ENCODE measurements at regions not wholly inside any gene's neighbourhood (a gene's known extent, or its start where the extent isn't known, plus 50 kb on each side); places are given as distances from the start of the nearest gene placed in this dataset.

GRCh38 chr2:125106710-125107109, 1081.6 kb downstream of the CNTNAP5 start:
- TF ChIP-seq CTCF (conservative IDR thresholded peaks at IDR 0.05 in 1 of 2, IDR thresholded peaks at IDR 0.05 in 1 of 2; ENCODE audit: extremely low read depth in 1 of 2, insufficient read depth in 1 of 2, low read depth in 1 of 2, low read length in 2 of 2) (no peak), EZH2 (IDR thresholded peaks at IDR 0.05; ENCODE audit: borderline replicate concordance, low read length) (no peak)
